Activated T-helper 1 cell treated with anti-CD3 and anti-CD28 coated beads, Interleukin-12 subunit alpha, Interleukin-12 subunit beta, Interleukin-2, Interleukin-4 antibody, amounts not matched to agents 30 ng/mL and 10 ng/mL and 1 ng/mL, durations not matched to agents 14 hours and 24 hours and 36 hours (primary cell): ENCODE measurements at regions not wholly inside any gene's neighbourhood (a gene's known extent, or its start where the extent isn't known, plus 50 kb on each side); places are given as distances from the start of the nearest gene placed in this dataset.
A peak's percentile ranks its signal among the peaks of the same experiment; 100 is the strongest.

Source experiments
- DNase-seq: peaks from one replicate; pipeline ENCODE4 v3.0.0; 2021; ENCODE audit warnings: low spot score
- H3K27ac Mint-ChIP-seq: one replicate; pipeline ENCODE4 v1.8.0; 2021; ENCODE audit warnings: mild to moderate bottlenecking, mixed read lengths
- H3K27me3 Mint-ChIP-seq: one replicate; pipeline ENCODE4 v1.8.0; 2022; ENCODE audit warnings: mild to moderate bottlenecking, moderate library complexity, mixed read lengths; ENCODE audit not compliant: insufficient read depth
- H3K36me3 Mint-ChIP-seq: one replicate; pipeline ENCODE4 v1.8.0; 2021; ENCODE audit warnings: low read depth, mixed read lengths
- H3K4me1 Mint-ChIP-seq: one replicate; pipeline ENCODE4 v1.8.0; 2021; ENCODE audit warnings: low read depth, mixed read lengths
- H3K4me3 Mint-ChIP-seq: one replicate; pipeline ENCODE4 v1.8.0; 2021; ENCODE audit warnings: mild to moderate bottlenecking, moderate library complexity, mixed read lengths
- H3K9me3 Mint-ChIP-seq: one replicate; pipeline ENCODE4 v1.8.0; 2021; ENCODE audit warnings: mixed read lengths
- intact Hi-C: fragments of 100-400 bp; cut with micrococcal nuclease; formaldehyde crosslinking; loops from one replicate; pipeline ENCODE4 v1.15.1; 2024

DNA sequence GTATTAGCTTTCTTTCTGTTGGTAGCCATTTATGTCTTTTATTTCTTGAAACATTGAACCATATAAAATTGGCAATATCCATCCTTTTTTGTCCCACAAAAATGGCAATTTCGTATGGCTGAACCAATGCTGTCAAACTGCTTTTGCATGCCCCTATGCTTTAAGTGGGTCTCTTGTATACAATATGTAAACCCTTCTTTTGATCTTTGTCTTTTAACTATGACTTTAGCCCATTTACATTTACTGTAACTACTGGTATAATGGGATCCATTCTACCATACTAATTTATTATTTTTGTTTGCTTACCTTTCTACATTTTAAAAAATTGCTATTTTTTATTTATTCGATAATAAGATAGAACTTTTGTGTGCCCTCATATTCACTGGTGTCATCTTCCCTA is 93.4 kb downstream of the TENT4A start:
- H3K4me1 Mint-ChIP-seq: no peaks in the 10 kb centered on the region
- H3K36me3 Mint-ChIP-seq: no peaks in the 10 kb centered on the region
- peaks cover 5% of the 10 kb centered on the region for H3K9me3 Mint-ChIP-seq
- peaks cover 4% of the 10 kb centered on the region for H3K27me3 Mint-ChIP-seq
- no peak overlapping the region for H3K27ac Mint-ChIP-seq
- intact Hi-C loops: no loop called here
- H3K4me3 Mint-ChIP-seq: no peak overlapping the region
- DNase-seq: no peak

DNA sequence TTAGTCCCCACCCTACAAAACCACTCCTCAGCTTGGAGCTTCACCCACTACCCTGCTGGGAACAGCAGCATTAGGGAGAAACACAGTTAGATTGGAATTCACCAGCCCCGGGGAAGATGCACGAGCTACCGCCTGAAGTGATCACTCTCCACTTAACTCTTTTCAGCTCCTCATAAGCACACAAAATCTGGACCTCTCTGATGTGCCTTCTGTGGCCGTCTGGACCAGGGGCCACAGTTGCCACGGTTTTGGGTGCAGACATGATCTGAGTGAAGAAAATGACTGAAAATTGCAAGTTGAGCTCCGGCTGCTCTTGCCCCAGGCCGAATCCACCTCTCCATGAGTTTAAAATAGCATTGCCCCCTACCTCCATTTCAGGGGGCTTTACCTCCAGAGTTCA is 95.2 kb downstream of the TENT4A start:
- Mint-ChIP-seq H3K27me3 (peaks cover 4% of the 10 kb centered on the region), H3K36me3 (no peaks in the 10 kb centered on the region), H3K4me3 (no peak overlapping the region), H3K9me3 (peaks cover 5% of the 10 kb centered on the region), H3K4me1 (no peaks in the 10 kb centered on the region), H3K27ac (no peak overlapping the region)
- intact Hi-C loops: no loop called here
- no peak for DNase-seq

DNA sequence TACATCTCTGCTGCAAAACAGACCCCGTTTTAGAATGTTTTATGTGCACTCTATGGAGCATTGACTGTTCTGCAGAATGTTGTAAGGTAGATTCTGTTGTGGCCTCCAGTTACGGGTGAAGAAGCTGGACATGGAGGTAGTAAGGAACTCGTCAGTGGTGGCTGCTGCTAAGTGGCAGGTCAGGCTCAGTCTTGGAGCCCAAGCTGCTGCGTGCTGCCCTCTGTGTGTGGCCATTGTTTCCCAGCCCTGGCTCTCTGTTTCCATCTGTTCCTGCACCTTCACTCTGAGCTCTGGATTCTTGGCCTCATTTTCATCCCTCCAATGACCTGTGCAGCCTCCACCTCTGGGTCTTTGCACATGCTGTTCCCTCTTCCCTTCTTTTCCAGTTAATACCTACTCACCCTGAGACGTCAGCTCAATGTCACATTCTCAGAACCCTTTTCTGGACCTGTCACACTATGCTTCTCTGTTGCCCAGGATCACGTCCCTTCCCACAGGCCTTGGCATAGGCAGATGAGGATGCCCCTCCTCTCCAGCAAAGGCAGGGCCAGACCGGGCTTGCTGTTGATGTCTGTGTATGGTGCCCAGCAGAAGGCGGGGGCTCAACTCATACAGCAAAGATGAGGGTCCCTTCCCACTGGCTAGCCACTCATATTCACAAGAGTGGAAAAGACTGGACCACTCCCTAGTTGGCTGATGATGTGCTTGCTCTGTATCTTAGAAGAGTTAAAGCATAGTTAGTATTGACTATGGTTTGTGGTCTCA is 97.6 kb downstream of the TENT4A start:
- Mint-ChIP-seq H3K9me3 (peaks cover 5% of the 10 kb centered on the region), H3K4me3 (no peak overlapping the region), H3K4me1 (no peaks in the 10 kb centered on the region), H3K27ac (no peak overlapping the region), H3K27me3 (peaks cover 9% of the 10 kb centered on the region), H3K36me3 (no peaks in the 10 kb centered on the region)
- no peak for DNase-seq
- intact Hi-C loops: no loop called here

DNA sequence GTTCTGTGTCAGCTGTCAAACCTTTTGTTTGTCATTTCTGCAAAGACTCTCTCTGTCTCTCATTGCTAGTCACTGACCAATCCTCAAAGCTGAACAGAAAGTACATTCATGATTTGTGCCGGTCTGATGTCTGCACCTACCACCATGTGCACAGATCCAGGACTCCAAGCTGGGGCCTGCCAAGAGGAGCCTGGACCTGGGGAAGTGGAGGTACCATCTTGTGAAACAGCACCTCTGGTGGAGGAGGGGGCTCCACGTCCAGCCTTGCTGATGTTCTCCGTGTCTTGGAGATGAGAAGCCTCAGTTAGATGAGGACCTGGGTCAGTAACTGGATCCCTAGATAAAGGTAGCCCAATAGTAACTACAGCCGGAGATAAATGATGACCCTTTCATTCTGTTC is 98.9 kb downstream of the TENT4A start:
- intact Hi-C loops: no loop called here
- no peaks in the 10 kb centered on the region for H3K9me3 Mint-ChIP-seq
- H3K27me3 Mint-ChIP-seq: peaks cover 5% of the 10 kb centered on the region
- no peaks in the 10 kb centered on the region for H3K4me1 Mint-ChIP-seq
- no peaks in the 10 kb centered on the region for H3K36me3 Mint-ChIP-seq
- DNase-seq: no peak
- no peak overlapping the region for H3K27ac Mint-ChIP-seq
- no peak overlapping the region for H3K4me3 Mint-ChIP-seq

DNA sequence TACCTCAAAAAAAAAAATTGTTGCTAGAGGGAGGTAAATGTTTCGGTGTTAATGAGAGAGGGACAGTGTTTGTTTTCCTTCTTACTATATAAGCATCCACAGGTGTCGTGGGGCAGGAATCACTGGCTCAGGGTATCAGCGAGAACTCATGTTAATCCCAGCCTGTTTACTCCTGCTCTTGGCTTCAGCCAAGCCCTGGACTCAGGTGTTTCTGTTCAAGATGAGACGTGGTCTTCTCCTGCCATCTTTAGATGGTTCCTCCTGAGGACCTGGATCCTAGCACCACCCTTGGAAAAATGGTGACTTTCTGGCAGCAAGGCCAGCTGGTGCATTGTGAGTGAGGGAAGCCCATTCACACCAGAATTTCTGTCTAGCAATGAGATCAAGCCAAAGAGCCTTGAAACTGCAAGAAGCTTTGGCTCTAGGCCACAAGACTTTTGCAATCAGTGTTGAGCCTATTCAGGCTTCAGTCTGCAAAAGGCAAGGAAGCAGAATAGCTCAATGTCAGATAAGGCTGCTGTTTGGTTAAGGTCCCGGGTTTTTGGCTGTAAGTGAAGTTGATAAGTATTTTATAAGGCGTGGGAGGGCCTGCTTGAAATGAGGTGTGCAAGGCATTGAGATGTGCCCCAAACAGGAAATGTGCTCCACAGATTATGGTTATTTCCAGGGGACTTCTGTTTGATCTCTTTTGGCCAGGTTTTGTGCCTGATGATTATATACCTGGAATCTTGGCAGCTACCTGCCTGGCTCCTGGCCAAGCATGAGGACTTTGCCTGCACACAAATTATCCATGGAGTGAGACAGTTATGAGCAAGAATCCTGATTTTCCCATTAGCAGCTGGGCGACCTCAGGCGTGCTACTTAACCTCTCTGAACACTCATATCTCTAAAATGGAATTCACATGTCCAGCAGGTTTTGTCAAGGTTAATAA is 99.8 kb downstream of the TENT4A start:
- Mint-ChIP-seq H3K4me1 (no peaks in the 10 kb centered on the region), H3K9me3 (no peaks in the 10 kb centered on the region), H3K4me3 (no peak overlapping the region), H3K27ac (no peak overlapping the region), H3K36me3 (no peaks in the 10 kb centered on the region), H3K27me3 (peaks cover 5% of the 10 kb centered on the region)
- intact Hi-C loops: no loop called here
- DNase-seq: no peak

DNA sequence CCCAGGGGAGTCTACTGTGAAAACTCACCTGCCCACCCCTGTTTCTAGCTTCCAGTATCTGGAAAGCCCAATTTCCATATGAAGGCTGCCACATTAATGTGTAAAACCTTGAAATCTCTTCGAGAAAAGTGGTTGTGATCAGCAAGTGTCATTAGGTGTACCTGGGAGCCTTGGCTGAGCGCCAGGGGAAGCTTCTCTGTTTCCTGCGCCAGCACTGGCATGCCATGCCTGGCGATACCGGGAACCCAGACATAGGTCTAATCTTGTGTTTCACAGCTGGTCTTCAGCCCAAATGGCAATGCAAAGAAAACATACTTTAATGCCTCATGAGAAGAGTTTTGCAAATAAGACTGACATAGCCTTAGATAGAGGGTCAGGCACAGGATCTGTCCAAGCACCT is 101.6 kb downstream of the TENT4A start:
- intact Hi-C loops: no loop called here
- DNase-seq: no peak
- no peak overlapping the region for H3K4me3 Mint-ChIP-seq
- no peaks in the 10 kb centered on the region for H3K36me3 Mint-ChIP-seq
- no peak overlapping the region for H3K27ac Mint-ChIP-seq
- H3K27me3 Mint-ChIP-seq: peaks cover 5% of the 10 kb centered on the region
- no peaks in the 10 kb centered on the region for H3K9me3 Mint-ChIP-seq
- H3K4me1 Mint-ChIP-seq: no peaks in the 10 kb centered on the region

DNA sequence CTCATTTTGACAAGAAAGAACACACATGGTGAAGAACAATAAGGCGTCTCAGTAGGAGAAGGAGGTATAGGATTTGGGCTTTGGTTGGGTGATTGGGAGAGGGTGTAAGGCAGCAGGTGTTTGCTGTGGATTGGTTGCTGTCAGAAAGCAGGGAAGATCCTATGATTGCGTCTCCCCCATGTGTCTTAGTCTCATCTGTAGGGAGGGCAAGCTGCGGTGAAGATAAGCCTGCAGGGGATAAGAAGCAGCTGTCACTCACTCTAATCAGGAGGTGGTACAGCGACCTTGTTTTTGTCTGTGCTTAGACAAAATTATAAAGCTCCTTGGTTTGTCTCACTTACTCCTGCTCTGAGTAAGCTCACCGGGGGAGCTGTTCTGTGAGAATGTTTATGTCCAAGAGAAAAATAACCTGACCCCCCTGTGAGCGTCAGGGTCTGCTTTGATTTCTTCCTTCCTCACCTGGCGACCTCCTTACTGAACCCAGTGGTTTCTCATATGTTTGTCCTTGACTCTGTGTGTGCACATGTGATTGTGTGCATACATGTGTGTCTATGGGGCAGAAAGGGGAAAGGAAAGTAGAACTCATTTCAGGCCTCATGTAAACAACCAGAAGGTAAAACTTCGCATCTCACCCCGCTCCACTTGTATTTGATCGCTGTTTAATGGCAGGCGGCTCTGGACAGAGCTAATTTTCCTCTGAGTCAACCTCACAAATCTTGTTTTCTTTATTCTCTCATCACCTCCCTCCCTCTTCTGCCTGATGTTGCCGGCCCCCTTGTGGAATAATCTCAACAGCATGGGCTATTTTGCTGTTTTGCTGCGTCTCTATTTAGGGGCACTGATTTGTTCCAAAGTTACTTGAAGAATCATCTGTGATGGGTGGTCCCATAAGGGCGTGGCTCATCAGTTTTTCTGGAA is 105.6 kb downstream of the TENT4A start:
- H3K36me3 Mint-ChIP-seq: no peaks in the 10 kb centered on the region
- no peaks in the 10 kb centered on the region for H3K4me1 Mint-ChIP-seq
- peaks cover 15% of the 10 kb centered on the region for H3K27me3 Mint-ChIP-seq
- H3K4me3 Mint-ChIP-seq: no peak overlapping the region
- DNase-seq: no peak
- H3K27ac Mint-ChIP-seq: no peak overlapping the region
- intact Hi-C loops: no loop called here
- H3K9me3 Mint-ChIP-seq: peaks cover 4% of the 10 kb centered on the region

DNA sequence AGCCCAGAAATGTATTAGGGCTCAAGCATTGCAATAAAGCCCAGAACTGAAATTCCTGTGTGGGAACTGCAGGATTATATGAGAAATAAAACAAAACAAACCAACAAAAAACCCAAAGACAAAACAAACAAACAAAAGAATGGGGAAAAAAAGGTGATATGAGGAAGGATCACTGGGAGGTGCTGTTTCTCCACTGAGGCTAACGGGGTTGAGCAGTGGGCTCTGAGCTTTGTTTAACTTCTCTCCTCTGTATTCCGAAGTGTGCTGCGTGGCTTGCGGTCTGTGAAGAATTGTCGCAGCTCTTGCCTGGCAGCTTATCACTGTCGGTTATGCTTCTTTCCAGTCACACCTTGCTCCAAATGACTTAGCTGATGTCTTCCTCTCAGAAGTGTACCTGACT is 106.3 kb downstream of the TENT4A start:
- Mint-ChIP-seq H3K4me1 (no peaks in the 10 kb centered on the region), H3K4me3 (no peak overlapping the region), H3K27me3 (peaks cover 12% of the 10 kb centered on the region), H3K36me3 (no peaks in the 10 kb centered on the region), H3K9me3 (peaks cover 4% of the 10 kb centered on the region), H3K27ac (no peak overlapping the region)
- DNase-seq: no peak
- intact Hi-C loops: no loop called here

DNA sequence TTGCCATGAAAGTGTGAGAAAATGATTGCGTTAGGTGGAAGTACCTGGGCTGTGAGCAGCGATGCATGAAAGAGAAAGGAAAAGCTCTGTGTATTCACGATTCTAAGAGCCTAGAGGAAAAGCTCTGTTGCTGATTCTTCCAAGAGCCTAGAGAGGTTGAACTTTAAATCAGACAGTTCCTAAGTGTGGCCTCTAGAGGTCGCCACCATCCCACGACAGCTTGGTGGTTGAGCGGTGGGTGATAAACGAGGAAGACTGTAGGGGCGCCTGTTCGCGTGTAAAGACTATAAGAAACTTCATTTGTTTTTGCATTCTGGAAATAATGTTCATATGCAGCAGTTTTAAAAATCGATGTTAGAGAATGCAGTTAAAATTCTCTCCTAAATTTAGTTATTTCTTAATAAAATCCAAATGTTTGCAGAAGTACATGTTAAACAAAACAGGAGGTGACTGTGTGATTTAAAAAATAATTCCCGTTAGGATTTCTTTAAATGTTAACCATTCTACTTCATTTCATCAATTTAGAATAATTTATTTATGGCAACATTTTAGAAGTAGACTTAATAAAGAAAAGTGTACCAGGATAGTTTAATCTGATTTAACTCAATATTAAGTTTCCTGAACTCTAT is 107.7 kb downstream of the TENT4A start:
- DNase-seq: peak; percentile 39
- Mint-ChIP-seq H3K4me3 (no peak overlapping the region), H3K36me3 (no peaks in the 10 kb centered on the region), H3K4me1 (no peaks in the 10 kb centered on the region), H3K9me3 (peaks cover 4% of the 10 kb centered on the region), H3K27me3 (peaks cover 12% of the 10 kb centered on the region), H3K27ac (no peak overlapping the region)
- intact Hi-C loops: loop anchor here (1.0 to 5.0 kb wide), 6 partner anchors 8 to 995 kb away; partner anchors contain the start of gene ADCY2

DNA sequence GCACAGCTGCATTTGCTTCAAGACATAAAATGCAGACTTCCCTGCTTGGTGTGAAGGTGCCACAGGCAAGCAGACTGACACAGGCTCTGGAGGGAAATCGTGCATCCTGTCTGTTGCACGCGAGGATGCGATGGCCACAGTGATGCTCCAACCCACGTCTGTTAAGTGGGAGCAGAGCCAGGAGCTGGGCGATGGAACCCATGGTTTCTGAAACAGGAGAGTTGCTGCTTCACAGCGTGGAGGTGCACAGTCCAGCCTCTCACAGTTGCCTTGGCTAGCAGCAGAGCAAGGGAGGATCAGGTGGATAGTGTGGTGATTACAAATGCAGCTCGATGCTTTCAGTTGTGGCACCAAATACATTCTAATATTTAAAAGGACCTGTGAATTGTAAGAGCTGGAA is 108.8 kb downstream of the TENT4A start:
- no peak overlapping the region for H3K27ac Mint-ChIP-seq
- no peak overlapping the region for H3K4me3 Mint-ChIP-seq
- peaks cover 4% of the 10 kb centered on the region for H3K9me3 Mint-ChIP-seq
- intact Hi-C loops: loop anchor here (5.0 kb wide), 2 partner anchors 105 to 575 kb away; partner anchors contain the start of gene ADCY2
- no peaks in the 10 kb centered on the region for H3K36me3 Mint-ChIP-seq
- no peak for DNase-seq
- H3K4me1 Mint-ChIP-seq: peaks cover 1% of the 10 kb centered on the region
- peaks cover 12% of the 10 kb centered on the region for H3K27me3 Mint-ChIP-seq

DNA sequence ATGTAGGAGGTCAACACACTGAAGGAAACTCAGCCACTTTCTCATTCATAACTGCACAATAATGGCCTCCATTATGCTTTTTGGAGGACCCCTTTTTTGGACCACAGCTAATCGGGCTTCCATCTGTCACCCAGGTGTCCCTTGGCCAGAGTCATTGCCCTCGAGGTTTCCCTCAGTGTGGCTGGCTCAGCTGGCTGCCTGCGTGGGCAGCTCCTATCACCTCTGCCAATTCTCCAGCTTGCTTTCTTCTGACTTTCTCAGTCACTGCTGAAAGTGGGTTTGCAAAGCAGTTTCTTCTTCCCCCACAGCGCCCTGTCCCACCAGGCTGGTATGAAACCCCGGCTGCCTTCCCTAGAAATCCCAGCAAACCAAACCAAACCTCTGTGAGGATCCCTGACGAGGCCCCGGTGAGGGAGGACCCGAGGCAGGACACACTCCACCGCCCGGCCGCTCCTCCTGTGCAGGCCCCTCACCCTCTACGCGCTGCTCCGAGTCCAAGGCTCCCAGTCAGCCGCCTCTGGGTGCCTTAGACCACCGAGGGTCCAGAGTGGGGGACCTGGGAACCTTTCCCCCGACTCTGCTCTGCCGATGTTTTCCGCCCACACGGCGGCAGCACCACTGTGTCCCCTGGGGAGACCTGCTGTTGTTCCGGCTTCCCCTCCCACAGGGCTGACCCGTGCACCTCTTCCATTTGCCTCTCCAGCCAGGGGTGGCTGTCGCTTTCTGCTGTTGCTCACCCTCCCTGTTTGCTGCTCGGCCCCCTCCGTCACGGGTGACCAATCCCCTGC is 109.5 kb downstream of the TENT4A start:
- Mint-ChIP-seq H3K27ac (no peak overlapping the region), H3K27me3 (peaks cover 12% of the 10 kb centered on the region), H3K36me3 (no peaks in the 10 kb centered on the region), H3K4me1 (peaks cover 8% of the 10 kb centered on the region), H3K4me3 (no peak overlapping the region), H3K9me3 (peaks cover 4% of the 10 kb centered on the region)
- intact Hi-C loops: loop anchor here (5.0 kb wide), 2 partner anchors 105 to 575 kb away; partner anchors contain the start of gene ADCY2
- DNase-seq: no peak
